ENCODE measurements at regions not wholly inside any gene's neighbourhood (a gene's known extent, or its start where the extent isn't known, plus 50 kb on each side); places are given as distances from the start of the nearest gene placed in this dataset.

GRCh38 chr7:130913639-130914553 lies 179.9 kb upstream of the KLF14 start:
- no peak for DNase-seq

- no peak for DNase-seq
Measured at GRCh38 chr7:130914554-130915294, 180.7 kb upstream of the KLF14 start.

GRCh38 chr7:130917669-130918128 lies 183.7 kb upstream of the KLF14 start:
- DNase-seq: no peak

GRCh38 chr7:130918129-130919052 lies 184.4 kb upstream of the KLF14 start:
- DNase-seq: no peak

GRCh38 chr7:130919316-130920103 lies 185.5 kb upstream of the KLF14 start:
- no peak for DNase-seq

- no peak for DNase-seq
Measured at GRCh38 chr7:130920122-130920521, 186.1 kb upstream of the KLF14 start.

- DNase-seq: no peak
Measured at GRCh38 chr7:130921391-130922180, 187.6 kb upstream of the KLF14 start.

- DNase-seq: no peak
Measured at GRCh38 chr7:130922206-130923112, 188.5 kb upstream of the KLF14 start.

GRCh38 chr7:130923365-130923764 lies 189.4 kb upstream of the KLF14 start:
- DNase-seq: no peak

GRCh38 chr7:130923930-130924329 lies 189.9 kb upstream of the KLF14 start:
- DNase-seq: no peak

GRCh38 chr7:130925136-130925794 lies 191.3 kb upstream of the KLF14 start:
- no peak for DNase-seq

- no peak for DNase-seq
Measured at GRCh38 chr7:130926001-130926691, 192.1 kb upstream of the KLF14 start.

- DNase-seq: no peak
Measured at GRCh38 chr7:130927062-130927461, 193.1 kb upstream of the KLF14 start.

GRCh38 chr7:130927564-130927963 lies 193.6 kb upstream of the KLF14 start:
- no peak for DNase-seq

- DNase-seq: no peak
Measured at GRCh38 chr7:130929896-130930659, 196.1 kb upstream of the KLF14 start.

GRCh38 chr7:130930681-130931080 lies 196.7 kb upstream of the KLF14 start:
- DNase-seq: no peak

- no peak for DNase-seq
Measured at GRCh38 chr7:130931423-130931822, 197.4 kb upstream of the KLF14 start.

GRCh38 chr7:130932088-130932487 lies 198.1 kb upstream of the KLF14 start:
- DNase-seq: no peak
